ENCODE measurements at regions not wholly inside any gene's neighbourhood (a gene's known extent, or its start where the extent isn't known, plus 50 kb on each side); places are given as distances from the start of the nearest gene placed in this dataset.

DNA sequence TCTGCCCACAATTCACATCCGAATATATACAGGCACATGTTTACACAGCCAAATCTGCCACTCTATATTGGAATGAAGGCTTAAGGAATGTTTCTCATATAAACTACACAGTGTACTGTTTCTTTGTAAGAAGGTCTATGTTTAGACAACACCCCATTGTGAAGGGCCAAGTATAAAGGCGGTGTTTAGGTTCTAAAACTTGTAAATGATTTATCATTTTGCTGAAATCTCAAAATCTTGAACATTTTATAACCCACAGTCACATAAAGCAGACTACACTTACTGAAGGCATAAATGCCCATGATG lies 94.0 kb downstream of the ZNF608 start:
- no peak overlapping the region for H3K4me2 ChIP-seq (replicated peaks; ENCODE audit: extremely low read depth, low read length, poor library complexity, severe bottlenecking)
- peaks cover 20 to 52% (median 26%) of the 10 kb centered on the region in 3 donors for H3K27me3 Mint-ChIP-seq (ENCODE audit: low read depth in 3 of 3)
- no peak overlapping the region for H3K27ac ChIP-seq (ENCODE audit: low read depth in 1 of 2, low read length in 2 of 2)
- H3K27me3 ChIP-seq (ENCODE audit: control insufficient read depth in 2 of 2, insufficient read depth in 2 of 2, low read length in 2 of 2), result peaks cover 73 to 76% of the 10 kb centered on the region in 2 donors
- peaks cover under 1 to 14% of the 10 kb centered on the region in 2 donors for H3K36me3 Mint-ChIP-seq
- H2AFZ ChIP-seq (ENCODE audit: insufficient read depth, low read depth, low read length, poor library complexity, severe bottlenecking), result no peak overlapping the region
- H3K9me3 Mint-ChIP-seq, result peaks cover 0 to 10% (median 0%) of the 10 kb centered on the region in 7 donors
- no peak overlapping the region for H3K9ac ChIP-seq (ENCODE audit: insufficient read depth, low read length, poor library complexity, severe bottlenecking)
- H3K27ac Mint-ChIP-seq, result no peak overlapping the region
- H3K4me1 ChIP-seq (ENCODE audit: control insufficient read depth in 1 of 2, insufficient read depth in 2 of 2, low read length in 2 of 2), result peaks cover 40 to 42% of the 10 kb centered on the region in 2 donors
- H4K20me1 ChIP-seq (ENCODE audit: insufficient read depth, low read length), result peaks cover 27% of the 10 kb centered on the region
- H3K36me3 ChIP-seq (replicated peaks in 1 of 2; ENCODE audit: control insufficient read depth in 1 of 2, insufficient read depth in 2 of 2, low read length in 2 of 2), result no peaks in the 10 kb centered on the region
- no peak overlapping the region for H3K4me3 Mint-ChIP-seq
- TF ChIP-seq, protein P1, sequence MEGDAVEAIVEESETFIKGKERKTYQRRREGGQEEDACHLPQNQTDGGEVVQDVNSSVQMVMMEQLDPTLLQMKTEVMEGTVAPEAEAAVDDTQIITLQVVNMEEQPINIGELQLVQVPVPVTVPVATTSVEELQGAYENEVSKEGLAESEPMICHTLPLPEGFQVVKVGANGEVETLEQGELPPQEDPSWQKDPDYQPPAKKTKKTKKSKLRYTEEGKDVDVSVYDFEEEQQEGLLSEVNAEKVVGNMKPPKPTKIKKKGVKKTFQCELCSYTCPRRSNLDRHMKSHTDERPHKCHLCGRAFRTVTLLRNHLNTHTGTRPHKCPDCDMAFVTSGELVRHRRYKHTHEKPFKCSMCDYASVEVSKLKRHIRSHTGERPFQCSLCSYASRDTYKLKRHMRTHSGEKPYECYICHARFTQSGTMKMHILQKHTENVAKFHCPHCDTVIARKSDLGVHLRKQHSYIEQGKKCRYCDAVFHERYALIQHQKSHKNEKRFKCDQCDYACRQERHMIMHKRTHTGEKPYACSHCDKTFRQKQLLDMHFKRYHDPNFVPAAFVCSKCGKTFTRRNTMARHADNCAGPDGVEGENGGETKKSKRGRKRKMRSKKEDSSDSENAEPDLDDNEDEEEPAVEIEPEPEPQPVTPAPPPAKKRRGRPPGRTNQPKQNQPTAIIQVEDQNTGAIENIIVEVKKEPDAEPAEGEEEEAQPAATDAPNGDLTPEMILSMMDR (IDR thresholded peaks at IDR 0.05), result no peak
- no peak overlapping the region for H3K4me3 ChIP-seq (replicated peaks in 1 of 3; ENCODE audit: low read depth in 2 of 3, low read length in 3 of 3)
- H3K79me2 ChIP-seq (ENCODE audit: insufficient read depth, low read length), result no peaks in the 10 kb centered on the region
- DNase-seq, result no peak
- H3K9me3 ChIP-seq (replicated peaks in 1 of 2; ENCODE audit: control insufficient read depth in 1 of 2, insufficient read depth in 1 of 2, low read length in 2 of 2), result no peaks in the 10 kb centered on the region
- H3K4me1 Mint-ChIP-seq, result peaks cover 41% of the 10 kb centered on the region
- intact Hi-C loops (cut with micrococcal nuclease), result loop anchor here in 1 of 2 donors (5.0 kb wide), 1 partner anchor 205 kb away; no protein-coding TSS in a partner anchor
- WGBS (ENCODE audit: insufficient coverage), result no CpG with 5 or more reads among the region's 2 CpGs

DNA sequence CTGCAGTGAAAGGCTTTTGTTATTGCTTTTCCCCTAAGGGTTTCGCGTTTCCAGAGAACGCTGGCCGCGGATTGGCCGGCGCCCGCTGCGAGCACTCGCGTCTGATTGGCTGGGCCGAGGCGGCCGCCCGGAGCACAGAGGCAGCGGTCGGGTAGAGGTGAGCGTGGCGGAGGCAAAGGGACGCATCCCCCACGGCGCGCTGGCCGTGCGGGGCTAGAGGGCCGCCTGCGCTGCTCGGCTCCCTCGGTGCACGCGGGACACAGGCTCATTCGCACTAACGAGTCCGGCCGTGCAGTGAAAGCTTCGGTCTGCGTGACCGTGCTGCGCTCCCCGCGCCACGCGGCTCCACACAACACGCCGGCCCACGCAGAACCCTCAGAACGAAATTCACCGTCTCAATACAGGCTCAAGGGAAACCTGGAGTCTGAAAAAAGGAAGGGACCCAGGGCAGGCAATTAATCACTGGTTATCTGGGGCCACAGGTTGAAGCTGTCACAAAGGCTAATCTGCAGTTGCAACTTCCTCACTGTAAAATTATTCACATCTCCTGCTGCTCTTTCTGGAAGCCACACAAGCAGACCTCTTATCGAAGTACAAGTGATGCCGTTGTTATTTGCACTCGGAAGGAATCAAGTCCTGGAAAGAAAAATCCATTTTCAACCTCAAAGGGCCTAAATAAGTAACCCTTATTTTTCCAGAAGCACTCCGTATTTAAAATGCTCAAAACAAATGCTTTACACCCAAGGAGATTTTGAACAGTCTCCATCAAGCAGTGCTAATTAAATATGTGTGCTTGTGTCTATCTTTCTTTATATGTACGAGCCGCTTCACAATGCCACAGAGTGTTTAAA lies 94.6 kb downstream of the ZNF608 start:
- Mint-ChIP-seq H3K9me3 (peaks cover 0 to 10% (median 0%) of the 10 kb centered on the region in 7 donors), H3K4me1 (peaks cover 41% of the 10 kb centered on the region), H3K27ac (peak overlapping the region in 1 of 7 donors; percentile 25), H3K4me3 (peak overlapping the region in 1 of 2 donors; percentile 73), H3K27me3 (ENCODE audit: low read depth in 3 of 3) (peaks cover 25 to 57% (median 31%) of the 10 kb centered on the region in 3 donors), H3K36me3 (peaks cover 6 to 14% of the 10 kb centered on the region in 2 donors)
- peak overlapping the region; percentile 82 for H3K4me2 ChIP-seq (replicated peaks; ENCODE audit: extremely low read depth, low read length, poor library complexity, severe bottlenecking)
- H3K79me2 ChIP-seq (ENCODE audit: insufficient read depth, low read length), result no peaks in the 10 kb centered on the region
- peaks cover 76 to 82% of the 10 kb centered on the region in 2 donors for H3K27me3 ChIP-seq (ENCODE audit: control insufficient read depth in 2 of 2, insufficient read depth in 2 of 2, low read length in 2 of 2)
- H3K27ac ChIP-seq (ENCODE audit: low read depth in 1 of 2, low read length in 2 of 2), result no peak overlapping the region
- peaks cover 30% of the 10 kb centered on the region for H4K20me1 ChIP-seq (ENCODE audit: insufficient read depth, low read length)
- TF ChIP-seq, protein P1 (IDR thresholded peaks at IDR 0.05), result no peak
- H3K9ac ChIP-seq (ENCODE audit: insufficient read depth, low read length, poor library complexity, severe bottlenecking), result no peak overlapping the region
- no peaks in the 10 kb centered on the region for H3K9me3 ChIP-seq (replicated peaks in 1 of 2; ENCODE audit: control insufficient read depth in 1 of 2, insufficient read depth in 1 of 2, low read length in 2 of 2)
- no peaks in the 10 kb centered on the region for H3K36me3 ChIP-seq (replicated peaks in 1 of 2; ENCODE audit: control insufficient read depth in 1 of 2, insufficient read depth in 2 of 2, low read length in 2 of 2)
- peak overlapping the region; percentile 36 for H2AFZ ChIP-seq (ENCODE audit: insufficient read depth, low read depth, low read length, poor library complexity, severe bottlenecking)
- intact Hi-C loops (cut with micrococcal nuclease), result loop anchor here in 1 of 2 donors (5.0 kb wide), 1 partner anchor 205 kb away; no protein-coding TSS in a partner anchor
- WGBS (ENCODE audit: insufficient coverage), result under 1% methylated on average over 48 of the region's 54 CpGs
- peak; percentile 52 to 69 (median 58) for DNase-seq
- H3K4me3 ChIP-seq (replicated peaks in 1 of 3; ENCODE audit: low read depth in 2 of 3, low read length in 3 of 3), result peak overlapping the region; percentile 32 to 74 (median 35)
- peaks cover 40 to 42% of the 10 kb centered on the region in 2 donors for H3K4me1 ChIP-seq (ENCODE audit: control insufficient read depth in 1 of 2, insufficient read depth in 2 of 2, low read length in 2 of 2)

Data from CD14-positive monocyte (primary cell).